HG02970 (cell line): ENCODE measurements at regions not wholly inside any gene's neighbourhood (a gene's known extent, or its start where the extent isn't known, plus 50 kb on each side); places are given as distances from the start of the nearest gene placed in this dataset.
A peak's percentile ranks its signal among the peaks of the same experiment; 100 is the strongest.
"Not testable (repeated sequence)": the region's sequence is repeated elsewhere in the genome, so short reads cannot be mapped to it uniquely, and the experiment has no call there.

ENCODE experiments used
- ATAC-seq: cut with Tn5 transposase; IDR thresholded peaks from one replicate; pipeline ENCODE4 v1.9.1; 2021; ENCODE audit warnings: mild to moderate bottlenecking, moderate library complexity, moderate number of reproducible peaks; ENCODE audit not compliant: unreplicated experiment, low FRiP score

DNA sequence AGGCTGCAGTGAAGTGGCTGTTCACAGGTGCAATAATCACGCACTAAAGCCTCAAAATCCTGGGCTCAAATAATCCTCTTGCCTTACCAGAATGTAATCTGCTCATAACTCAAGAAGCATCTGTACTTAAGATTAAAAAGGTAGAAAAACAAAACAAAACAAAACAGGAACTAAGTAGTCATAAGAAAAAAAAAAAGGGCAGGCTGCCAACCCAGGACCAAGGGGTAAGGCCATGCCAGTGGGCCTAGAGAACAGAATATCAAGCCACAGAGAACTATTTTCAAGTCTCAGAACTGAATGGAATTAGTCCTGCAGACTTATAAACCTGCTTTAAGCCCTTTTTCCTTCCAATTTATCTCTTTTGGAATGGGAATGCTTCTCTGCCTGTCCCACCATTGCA is 64.8 kb upstream of the TBC1D3K start:
- no peak for ATAC-seq

GRCh38 chr17:37858391-37858790 is 65.8 kb upstream of the TBC1D3K start:
- not testable (repeated sequence) for ATAC-seq

GRCh38 chr17:37856245-37856644 is 68.0 kb upstream of the TBC1D3K start:
- ATAC-seq = no peak

DNA sequence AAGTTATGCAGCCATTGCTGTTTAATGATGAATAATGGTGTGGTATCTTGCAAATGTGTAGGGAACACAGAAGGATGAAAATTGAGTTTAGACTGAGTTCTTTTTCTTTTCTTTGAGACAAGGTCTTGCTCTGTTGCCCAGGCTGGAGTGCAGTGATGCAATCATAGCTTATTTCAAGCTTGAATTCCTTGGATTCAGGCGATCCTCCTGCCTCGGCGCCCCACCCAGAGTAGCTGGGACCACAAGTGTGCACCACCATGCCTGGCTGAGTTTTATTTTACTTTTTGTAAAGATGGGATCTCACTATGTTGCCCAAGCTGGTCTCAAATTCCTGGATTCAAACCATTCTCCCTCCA is 74.6 kb upstream of the TBC1D3K start:
- ATAC-seq = no peak

GRCh38 chr17:37848690-37849616 is 75.3 kb upstream of the TBC1D3K start:
- no peak for ATAC-seq

GRCh38 chr17:37847811-37848331 is 76.3 kb upstream of the TBC1D3K start:
- ATAC-seq = no peak

DNA sequence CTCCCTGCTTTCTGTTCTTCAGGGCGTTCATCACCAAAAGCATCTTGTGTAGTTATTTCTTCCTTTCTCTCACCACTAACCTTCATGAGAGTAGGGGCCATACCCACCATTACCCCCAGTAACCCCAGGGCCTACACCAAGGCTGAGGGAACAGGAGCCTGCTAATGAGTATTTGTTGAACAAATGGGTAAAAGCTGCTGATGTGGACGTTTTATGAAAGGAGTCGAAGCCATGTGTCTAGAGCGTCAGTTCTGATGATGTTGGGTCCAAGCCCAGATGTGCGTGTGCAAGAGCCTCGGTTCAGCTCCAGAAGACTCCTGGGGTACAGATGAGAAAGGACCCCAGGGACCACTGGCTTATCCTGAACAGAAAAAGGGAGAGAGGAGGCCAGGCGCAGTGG is 77.1 kb upstream of the TBC1D3K start:
- ATAC-seq = no peak

- no peak for ATAC-seq
Observed at GRCh38 chr17:37844977-37845293, 79.3 kb upstream of the TBC1D3K start.

GRCh38 chr17:37844158-37844976 is 79.8 kb upstream of the TBC1D3K start:
- peak; percentile 51 for ATAC-seq

GRCh38 chr17:37842401-37842800 is 81.8 kb upstream of the TBC1D3K start:
- no peak for ATAC-seq

- ATAC-seq = no peak
Observed at GRCh38 chr17:37841232-37841631, 83.0 kb upstream of the TBC1D3K start.

GRCh38 chr17:37840576-37840975 is 83.6 kb upstream of the TBC1D3K start:
- ATAC-seq = no peak

- no peak for ATAC-seq
Observed at GRCh38 chr17:37839196-37839978, 84.8 kb upstream of the TBC1D3K start.

DNA sequence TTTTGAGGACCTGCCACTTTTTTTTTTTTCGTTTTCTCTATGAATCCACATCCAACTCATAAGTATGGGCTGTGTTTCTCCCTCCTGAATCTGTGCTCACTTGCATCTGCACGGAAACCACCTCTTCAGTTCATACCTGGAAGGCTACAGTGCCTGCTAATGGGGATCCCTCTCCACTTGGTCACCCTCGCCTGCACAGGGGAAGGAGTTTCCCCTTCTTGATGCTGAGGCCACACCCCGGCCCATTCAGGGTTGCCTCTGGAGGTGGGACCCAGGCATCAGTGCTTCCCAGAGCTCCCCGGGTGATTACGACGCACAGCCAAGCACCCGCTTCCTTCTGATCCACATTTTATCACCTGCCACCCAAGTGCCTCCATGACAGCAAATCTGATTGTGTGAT is 85.9 kb upstream of the TBC1D3K start:
- ATAC-seq = no peak

DNA sequence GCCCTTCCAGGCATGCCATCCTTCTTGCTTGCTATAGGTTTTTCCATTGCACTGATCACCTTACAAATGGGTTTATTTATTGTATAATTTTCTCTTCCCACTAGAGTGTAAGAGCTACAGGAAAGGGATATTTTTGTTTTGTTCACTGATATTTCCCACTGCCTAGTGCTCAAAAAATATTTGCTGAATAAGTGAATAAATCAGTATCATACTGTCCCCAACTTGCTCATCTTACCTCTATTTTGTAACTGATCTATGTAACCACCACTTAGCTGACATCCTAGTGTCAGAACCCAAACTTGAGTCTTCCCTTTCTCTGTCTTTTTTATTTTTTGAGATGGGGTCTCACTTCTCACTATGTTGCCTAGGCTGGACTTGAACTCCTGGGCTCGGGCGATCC is 87.6 kb upstream of the TBC1D3K start:
- no peak for ATAC-seq

DNA sequence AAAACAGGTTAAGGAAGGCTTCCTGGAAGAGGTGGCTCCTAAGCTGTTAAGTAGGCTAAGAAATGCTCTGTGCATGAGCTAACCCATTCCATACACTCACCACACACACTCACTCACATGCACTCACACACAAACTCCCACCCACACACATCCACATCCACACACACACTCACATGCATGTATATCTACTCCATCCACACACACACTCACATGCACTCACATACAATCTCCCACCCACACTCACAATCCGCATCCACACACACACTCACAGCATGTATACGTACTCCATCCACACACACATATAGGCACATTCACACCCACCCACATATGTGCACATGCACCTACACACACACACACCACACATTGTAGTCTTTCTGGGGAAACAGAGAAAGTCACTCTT is 89.3 kb upstream of the HNF1B start:
- no peak for ATAC-seq

DNA sequence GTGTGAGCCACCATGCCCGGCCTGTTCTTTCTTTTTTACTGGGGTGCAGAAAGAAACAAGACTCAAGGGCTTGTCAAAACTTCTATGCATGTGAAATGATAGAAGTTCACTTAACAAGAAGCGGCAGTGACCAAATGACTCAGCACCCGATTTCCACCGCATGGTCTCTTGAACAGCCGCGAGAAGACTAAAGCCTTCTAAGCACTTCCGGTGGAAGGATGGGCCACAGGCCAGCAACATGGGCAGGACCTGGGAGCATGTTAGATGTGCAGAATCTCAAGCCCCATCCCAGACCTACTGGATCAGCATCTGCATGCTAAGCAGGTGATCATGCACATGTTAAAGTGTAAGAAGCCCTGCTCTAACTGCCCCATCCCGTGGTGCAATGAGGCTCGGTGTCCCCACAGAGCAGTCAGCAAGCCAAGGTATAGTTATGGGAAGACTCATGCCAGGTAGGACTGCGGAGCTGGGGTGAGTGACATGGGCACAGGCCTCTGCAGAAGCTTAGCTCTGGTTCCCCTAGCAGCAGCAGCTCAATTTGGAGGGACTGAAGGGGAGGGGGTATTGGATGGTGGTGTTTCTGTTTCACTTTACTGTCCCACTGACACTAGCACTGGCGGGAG is 88.5 kb upstream of the HNF1B start:
- no peak for ATAC-seq

- ATAC-seq = no peak
Observed at GRCh38 chr17:37831986-37832385, 87.1 kb upstream of the HNF1B start.

DNA sequence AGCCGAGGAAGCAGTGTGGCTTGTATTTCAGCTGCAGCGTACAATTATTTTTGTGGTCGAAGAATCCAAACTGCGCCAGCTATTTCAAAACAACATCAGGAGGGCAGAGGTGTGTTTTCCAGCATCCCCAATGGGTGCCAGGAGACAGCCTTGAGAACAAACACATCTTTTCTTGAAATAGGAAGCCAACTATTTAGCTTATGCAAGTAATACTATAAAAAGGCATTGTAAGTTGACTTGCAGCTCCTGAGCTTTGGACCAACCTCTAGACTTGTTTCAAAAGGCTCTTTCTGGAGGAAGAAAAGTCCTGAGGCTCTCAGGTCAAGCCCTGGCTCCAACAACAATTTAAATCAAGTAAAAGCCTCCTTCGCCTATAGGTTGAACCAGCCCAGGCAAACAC is 86.6 kb upstream of the HNF1B start:
- no peak for ATAC-seq
